Lower leg skin (tissue), 3 donors: ENCODE measurements at regions not wholly inside any gene's neighbourhood (a gene's known extent, or its start where the extent isn't known, plus 50 kb on each side); places are given as distances from the start of the nearest gene placed in this dataset.

ENCODE experiments used
- POLR2A ChIP-seq, 2 donors: fragments of 450-650 bp; IDR thresholded peaks; one replicate each; pipeline ENCODE4 v1.6.1; 2016 to 2017; ENCODE audit warnings: antibody characterized with exemption in 2 of 2, mild to moderate bottlenecking in 1 of 2, moderate library complexity in 1 of 2
- TF ChIP-seq, protein P1 (sequence below), 3 donors: fragments of 450-650 bp; IDR thresholded peaks; one replicate each; pipeline ENCODE4 v1.5.1; 2016; ENCODE audit warnings: antibody characterized with exemption in 3 of 3, mild to moderate bottlenecking in 3 of 3, moderate library complexity in 2 of 3

DNA sequence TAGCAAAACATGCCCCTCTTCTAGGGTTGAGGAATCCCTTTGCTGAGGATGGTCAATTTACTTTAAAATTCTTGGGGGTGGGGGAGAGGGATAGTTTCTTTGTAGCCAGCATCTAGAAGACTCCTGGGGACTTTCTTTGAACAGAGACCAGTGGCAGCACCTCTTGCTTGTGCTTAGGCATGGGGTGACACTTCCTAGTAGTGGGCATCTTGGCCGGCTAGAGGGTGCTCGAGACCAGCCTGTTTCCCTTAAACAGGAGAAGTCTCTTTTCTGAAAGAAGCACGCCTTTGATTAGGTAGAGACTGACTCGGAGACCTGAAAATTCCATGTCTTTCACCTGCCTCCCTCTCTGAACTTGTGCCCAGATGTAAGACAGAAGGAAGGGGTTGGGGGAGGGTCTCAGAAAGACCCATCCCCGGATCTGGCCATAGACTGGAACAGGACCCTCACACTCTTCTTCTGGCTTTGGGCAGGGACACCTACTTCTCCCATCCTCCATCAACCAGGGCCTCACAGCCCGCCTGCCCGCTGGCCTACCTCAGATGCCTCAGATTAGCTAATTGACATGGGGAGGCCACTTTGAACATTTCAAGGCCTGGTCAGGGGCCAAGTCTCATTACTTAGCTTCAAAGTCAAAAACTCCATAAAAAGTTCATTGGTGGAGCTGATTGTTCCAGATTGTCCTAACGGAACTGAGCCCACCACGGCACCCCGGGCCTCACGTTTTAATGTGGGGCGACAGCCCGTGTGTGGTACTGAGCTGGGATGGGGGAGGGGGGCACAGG, 172.2 kb downstream of the CDC5L start:
- TF ChIP-seq, protein P1, sequence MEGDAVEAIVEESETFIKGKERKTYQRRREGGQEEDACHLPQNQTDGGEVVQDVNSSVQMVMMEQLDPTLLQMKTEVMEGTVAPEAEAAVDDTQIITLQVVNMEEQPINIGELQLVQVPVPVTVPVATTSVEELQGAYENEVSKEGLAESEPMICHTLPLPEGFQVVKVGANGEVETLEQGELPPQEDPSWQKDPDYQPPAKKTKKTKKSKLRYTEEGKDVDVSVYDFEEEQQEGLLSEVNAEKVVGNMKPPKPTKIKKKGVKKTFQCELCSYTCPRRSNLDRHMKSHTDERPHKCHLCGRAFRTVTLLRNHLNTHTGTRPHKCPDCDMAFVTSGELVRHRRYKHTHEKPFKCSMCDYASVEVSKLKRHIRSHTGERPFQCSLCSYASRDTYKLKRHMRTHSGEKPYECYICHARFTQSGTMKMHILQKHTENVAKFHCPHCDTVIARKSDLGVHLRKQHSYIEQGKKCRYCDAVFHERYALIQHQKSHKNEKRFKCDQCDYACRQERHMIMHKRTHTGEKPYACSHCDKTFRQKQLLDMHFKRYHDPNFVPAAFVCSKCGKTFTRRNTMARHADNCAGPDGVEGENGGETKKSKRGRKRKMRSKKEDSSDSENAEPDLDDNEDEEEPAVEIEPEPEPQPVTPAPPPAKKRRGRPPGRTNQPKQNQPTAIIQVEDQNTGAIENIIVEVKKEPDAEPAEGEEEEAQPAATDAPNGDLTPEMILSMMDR (IDR thresholded peaks at IDR 0.05), result no peak
- no peak for TF ChIP-seq POLR2A (IDR thresholded peaks at IDR 0.05)
